ENCODE measurements at regions not wholly inside any gene's neighbourhood (a gene's known extent, or its start where the extent isn't known, plus 50 kb on each side); places are given as distances from the start of the nearest gene placed in this dataset.

GRCh38 chr14:98888281-98888680, 383.7 kb downstream of the BCL11B start:
- DNase-seq: no peak

GRCh38 chr14:98888927-98889835, 382.8 kb downstream of the BCL11B start:
- DNase-seq: no peak

GRCh38 chr14:98889836-98890185, 382.2 kb downstream of the BCL11B start:
- DNase-seq: no peak

- DNase-seq: no peak
Observed at GRCh38 chr14:98890556-98891340, 381.2 kb downstream of the BCL11B start.

- no peak for DNase-seq
Observed at GRCh38 chr14:98893675-98894074, 378.3 kb downstream of the BCL11B start.

GRCh38 chr14:98894600-98894999, 377.4 kb downstream of the BCL11B start:
- DNase-seq: no peak

GRCh38 chr14:98896449-98896848, 375.5 kb downstream of the BCL11B start:
- DNase-seq: no peak

GRCh38 chr14:98897605-98898309, 374.2 kb downstream of the BCL11B start:
- DNase-seq: no peak

- no peak for DNase-seq
Observed at GRCh38 chr14:98899441-98899840, 372.6 kb downstream of the BCL11B start.

- DNase-seq: no peak
Observed at GRCh38 chr14:98900236-98900635, 371.8 kb downstream of the BCL11B start.

GRCh38 chr14:98900798-98901197, 371.2 kb downstream of the BCL11B start:
- DNase-seq: no peak

- no peak for DNase-seq
Observed at GRCh38 chr14:98901511-98902205, 370.3 kb downstream of the BCL11B start.

- no peak for DNase-seq
Observed at GRCh38 chr14:98903371-98903770, 368.6 kb downstream of the BCL11B start.

- no peak for DNase-seq
Observed at GRCh38 chr14:98904677-98905076, 367.3 kb downstream of the BCL11B start.

GRCh38 chr14:98906123-98906995, 365.6 kb downstream of the BCL11B start:
- no peak for DNase-seq

GRCh38 chr14:98907271-98907670, 364.7 kb downstream of the BCL11B start:
- DNase-seq: no peak

- no peak for DNase-seq
Observed at GRCh38 chr14:98908050-98908449, 363.9 kb downstream of the BCL11B start.

GRCh38 chr14:98909251-98909944, 362.6 kb downstream of the BCL11B start:
- no peak for DNase-seq

GRCh38 chr14:98910061-98910460, 361.9 kb downstream of the BCL11B start:
- DNase-seq: no peak

- DNase-seq: no peak
Observed at GRCh38 chr14:98912655-98913054, 359.3 kb downstream of the BCL11B start.
